ENCODE measurements at regions not wholly inside any gene's neighbourhood (a gene's known extent, or its start where the extent isn't known, plus 50 kb on each side); places are given as distances from the start of the nearest gene placed in this dataset.
"Not testable (repeated sequence)": the region's sequence is repeated elsewhere in the genome, so short reads cannot be mapped to it uniquely, and the experiment has no call there.

DNA sequence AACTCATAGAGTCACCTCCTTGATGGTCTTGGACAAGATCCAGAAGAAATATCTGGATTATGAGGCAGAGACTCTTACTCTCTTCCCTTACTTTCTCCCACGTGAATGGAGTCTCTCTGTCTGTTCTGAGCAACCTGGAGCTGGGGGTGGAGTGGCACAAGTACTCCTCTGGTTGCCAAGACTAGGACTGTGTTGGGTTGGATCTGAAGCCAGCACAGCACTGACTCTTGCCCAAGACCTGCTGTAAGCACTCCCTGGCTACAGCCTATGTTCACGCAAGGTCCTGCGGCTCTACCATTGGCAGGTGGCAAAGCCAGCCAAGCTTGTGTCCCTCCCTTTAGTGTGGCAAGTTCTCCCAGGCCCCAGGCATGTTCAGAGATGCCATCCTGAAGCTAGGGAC is 488.2 kb upstream of the NRG3 start:
- DNase-seq (ENCODE audit: low read depth in 4 of 4, low spot score in 3 of 4): no peak

DNA sequence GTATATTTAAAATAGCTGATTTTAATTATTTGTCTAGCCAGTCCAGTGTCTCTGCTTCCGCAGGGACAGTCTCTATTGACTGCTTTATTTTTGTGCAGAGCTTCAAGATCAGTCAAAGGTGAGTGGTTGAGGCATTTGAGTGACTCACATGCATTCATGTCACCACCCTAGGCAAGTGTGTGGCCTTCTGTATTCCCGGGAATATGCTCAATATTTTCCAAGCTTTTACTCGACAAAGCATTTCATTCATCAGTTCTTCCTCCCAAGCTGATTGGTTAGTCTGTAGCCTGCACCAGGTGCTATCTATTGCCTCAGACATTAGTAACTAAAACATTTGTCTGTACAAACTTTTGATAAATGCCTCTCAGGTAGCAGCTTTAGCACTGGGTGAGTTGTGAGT is 471.5 kb upstream of the NRG3 start:
- no peak for DNase-seq (ENCODE audit: low read depth in 4 of 4, low spot score in 3 of 4)

DNA sequence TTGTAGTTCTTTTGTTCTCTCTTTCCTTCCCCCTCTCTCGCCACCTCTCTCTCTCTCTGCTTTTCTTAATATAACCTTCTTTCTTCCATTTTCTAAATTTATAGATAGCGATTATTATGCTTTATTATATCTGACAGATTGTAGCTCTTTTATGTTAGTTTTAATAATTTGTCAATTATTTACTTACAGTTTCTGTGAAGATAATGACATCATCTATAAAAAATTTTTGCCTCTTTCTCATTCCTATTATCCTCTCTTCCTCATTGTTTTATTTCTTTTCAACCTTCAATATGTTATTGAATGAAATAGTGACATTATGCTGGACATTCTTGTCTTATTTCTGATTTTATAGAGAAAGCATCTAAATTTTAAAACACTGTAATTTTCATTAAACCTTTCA is 469.6 kb upstream of the NRG3 start:
- no peak for DNase-seq (ENCODE audit: low read depth in 4 of 4, low spot score in 3 of 4)

- no peak for DNase-seq (ENCODE audit: low read depth in 4 of 4, low spot score in 3 of 4)
Observed at GRCh38 chr10:81414038-81414437, 461.0 kb upstream of the NRG3 start.

DNA sequence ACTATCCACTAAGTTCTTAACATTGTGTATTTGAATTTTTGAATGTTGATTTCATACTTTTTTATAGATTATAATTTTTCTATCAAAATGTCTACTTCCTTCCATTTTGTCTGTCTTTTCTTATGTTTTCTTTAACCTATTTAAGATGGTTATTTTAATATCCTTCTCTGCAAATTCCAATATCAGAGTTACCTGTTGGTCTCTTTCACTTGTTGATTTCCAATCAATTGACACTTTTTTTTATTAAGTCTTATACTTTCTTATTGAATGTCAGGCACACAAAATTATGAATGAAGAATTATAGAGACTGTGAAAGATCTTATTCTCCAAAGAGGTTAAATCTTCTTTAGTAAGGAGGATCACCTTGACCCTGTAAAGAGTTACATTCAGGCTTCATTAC is 448.3 kb upstream of the NRG3 start:
- DNase-seq (ENCODE audit: low read depth in 4 of 4, low spot score in 3 of 4): no peak

- no peak for DNase-seq (ENCODE audit: low read depth in 4 of 4, low spot score in 3 of 4)
Observed at GRCh38 chr10:81428456-81429134, 446.4 kb upstream of the NRG3 start.

GRCh38 chr10:81439445-81439844 is 435.5 kb upstream of the NRG3 start:
- no peak for DNase-seq (ENCODE audit: low read depth in 4 of 4, low spot score in 3 of 4)

DNA sequence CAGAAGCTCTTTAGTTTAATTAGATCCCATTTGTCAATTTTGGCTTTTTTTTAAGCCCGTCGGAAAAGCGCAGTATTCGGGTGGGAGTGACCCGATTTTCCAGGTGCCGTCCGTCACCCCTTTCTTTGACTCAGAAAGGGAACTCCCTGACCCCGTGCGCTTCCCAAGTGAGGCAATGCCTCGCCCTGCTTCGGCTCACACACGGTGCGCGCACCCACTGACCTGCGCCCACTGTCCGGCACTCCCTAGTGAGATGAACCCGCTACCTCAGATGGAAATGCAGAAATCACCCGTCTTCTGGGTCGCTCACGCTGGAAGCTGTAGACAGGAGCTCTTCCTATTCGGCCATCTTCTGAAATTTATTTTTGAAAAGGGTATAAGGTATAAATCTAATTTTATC is 433.4 kb upstream of the NRG3 start:
- not testable (repeated sequence) for DNase-seq (ENCODE audit: low read depth in 4 of 4, low spot score in 3 of 4)

DNA sequence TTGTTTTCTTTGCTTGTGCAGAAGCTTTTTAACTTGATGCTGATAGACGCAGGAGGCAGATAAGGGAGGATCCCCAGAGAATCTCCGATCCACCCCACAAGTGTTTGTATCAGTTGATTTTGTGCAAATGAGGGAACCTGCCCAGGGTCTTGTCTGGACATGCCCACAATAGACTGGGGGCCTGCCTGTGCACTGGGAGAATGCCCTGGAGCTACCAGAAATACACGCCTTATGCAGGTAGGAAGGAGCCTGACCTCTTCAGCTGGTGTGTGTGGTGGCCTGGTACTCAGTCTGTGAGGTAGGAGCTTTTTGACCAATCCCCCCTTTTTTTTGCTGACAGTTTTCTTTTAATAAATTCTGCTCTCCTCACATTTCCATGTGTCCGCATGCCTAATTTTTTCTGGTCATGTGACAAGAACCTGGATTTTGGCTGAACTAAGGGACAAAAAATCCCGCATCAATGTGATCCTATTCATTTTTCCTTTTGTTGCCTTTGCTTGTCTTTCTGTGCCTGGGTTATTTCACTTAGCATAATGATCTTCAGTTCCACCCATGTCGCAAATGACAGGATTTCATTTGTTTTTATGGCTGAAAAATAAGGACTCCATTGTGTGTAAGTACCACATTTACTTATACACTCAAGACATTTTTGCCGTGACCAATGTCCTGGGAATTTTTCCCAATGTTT is 430.6 kb upstream of the NRG3 start:
- DNase-seq (ENCODE audit: low read depth in 4 of 4, low spot score in 3 of 4): no peak

- DNase-seq (ENCODE audit: low read depth in 4 of 4, low spot score in 3 of 4): no peak
Observed at GRCh38 chr10:81450651-81451050, 424.3 kb upstream of the NRG3 start.

GRCh38 chr10:81472927-81473470 is 402.0 kb upstream of the NRG3 start:
- DNase-seq (ENCODE audit: low read depth in 4 of 4, low spot score in 3 of 4): no peak

DNA sequence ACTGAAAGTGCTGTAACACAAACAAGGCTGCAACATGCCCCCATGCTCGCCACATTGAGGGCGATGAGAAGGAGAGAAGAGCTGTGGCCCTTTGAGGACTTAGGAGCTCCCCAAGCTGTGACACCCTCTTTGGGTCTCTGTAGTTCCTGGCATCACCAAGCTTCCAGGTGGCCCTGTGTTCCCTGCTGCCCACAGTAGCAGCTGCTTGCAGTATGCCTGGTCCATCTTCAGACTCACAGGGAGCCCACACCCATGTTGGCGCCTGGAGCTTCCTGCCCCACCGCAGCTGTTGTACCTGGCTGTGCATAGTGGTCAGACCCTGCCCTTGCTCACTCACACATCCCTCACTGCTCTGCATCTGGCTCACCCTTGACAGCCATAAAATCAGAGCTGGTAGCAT is 401.2 kb upstream of the NRG3 start:
- no peak for DNase-seq (ENCODE audit: low read depth in 4 of 4, low spot score in 3 of 4)

DNA sequence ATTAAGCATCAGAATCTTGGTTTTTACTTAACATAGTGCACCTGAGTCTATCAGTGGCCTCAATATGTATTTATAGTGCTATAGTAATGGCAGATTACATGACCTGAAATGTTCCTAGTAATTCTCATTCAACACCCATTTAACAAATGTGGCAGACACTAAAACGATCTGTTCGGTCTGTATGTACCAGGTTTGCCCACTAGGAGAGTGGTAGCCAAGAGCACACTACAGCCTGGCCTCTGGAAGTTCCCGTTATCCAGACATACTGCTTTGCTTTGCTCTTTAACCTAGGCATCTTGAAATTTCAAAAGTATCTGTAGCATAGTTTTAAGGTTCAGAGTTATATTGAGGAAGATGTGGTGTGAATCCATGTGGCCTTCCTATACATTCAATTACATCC is 395.7 kb upstream of the NRG3 start:
- no peak for DNase-seq (ENCODE audit: low read depth in 4 of 4, low spot score in 3 of 4)

DNA sequence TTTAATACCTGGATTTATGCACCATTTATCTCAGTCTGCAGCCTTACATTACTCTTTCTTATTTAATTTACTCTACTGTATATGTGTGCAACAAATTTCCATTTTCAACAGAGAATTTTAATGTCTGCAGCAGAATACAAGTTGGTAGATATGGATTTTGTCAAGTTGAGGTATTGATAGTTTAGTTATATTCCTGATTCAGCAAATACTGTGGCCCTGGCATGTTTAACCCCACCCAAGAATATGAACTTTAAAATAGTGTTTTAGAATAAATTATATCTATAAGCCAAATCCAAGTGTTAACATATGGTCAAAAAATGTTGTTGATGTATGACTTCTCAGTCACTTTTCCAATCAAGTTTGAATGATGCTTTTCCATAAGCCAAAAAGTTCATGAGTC is 378.4 kb upstream of the NRG3 start:
- DNase-seq (ENCODE audit: low read depth in 4 of 4, low spot score in 3 of 4): no peak

GRCh38 chr10:81498011-81498551 is 376.9 kb upstream of the NRG3 start:
- DNase-seq (ENCODE audit: low read depth in 4 of 4, low spot score in 3 of 4): no peak

DNA sequence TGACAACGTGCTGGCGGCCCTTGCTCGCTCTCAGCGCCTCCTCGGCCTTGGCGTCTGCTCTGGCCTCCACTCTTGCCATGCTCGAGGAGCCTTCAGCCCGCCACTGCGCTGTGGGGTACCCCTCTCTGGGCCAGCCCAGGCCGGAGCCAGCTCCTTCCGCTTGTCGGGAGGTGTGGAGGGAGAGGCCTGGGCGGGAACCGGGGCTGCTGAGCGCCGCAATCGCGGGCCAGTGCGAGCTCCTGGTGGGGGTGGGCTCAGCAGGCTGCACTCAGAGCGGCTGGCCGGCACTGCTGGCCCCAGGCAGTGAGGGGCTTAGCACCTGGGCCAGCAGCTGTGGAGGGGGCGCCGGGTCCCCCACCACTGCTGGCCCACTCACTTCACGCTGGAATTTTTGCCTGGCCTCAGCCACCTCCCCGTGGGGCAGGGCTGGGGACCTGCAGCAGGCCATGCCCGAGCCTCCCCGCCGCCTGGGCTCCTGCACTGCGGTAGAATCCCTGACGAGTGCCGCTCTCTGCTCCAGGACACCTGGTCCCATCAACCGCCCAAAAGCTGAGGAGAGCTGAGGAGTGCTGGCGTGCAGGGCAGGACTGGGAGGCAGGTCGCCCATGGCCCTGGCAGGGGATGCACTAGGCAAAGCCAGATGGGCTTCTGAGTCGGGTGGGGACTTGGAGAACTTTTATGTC is 372.2 kb upstream of the NRG3 start:
- no peak for DNase-seq (ENCODE audit: low read depth in 4 of 4, low spot score in 3 of 4)

GRCh38 chr10:81505777-81506176 is 369.2 kb upstream of the NRG3 start:
- DNase-seq (ENCODE audit: low read depth in 4 of 4, low spot score in 3 of 4): not testable (repeated sequence)

DNA sequence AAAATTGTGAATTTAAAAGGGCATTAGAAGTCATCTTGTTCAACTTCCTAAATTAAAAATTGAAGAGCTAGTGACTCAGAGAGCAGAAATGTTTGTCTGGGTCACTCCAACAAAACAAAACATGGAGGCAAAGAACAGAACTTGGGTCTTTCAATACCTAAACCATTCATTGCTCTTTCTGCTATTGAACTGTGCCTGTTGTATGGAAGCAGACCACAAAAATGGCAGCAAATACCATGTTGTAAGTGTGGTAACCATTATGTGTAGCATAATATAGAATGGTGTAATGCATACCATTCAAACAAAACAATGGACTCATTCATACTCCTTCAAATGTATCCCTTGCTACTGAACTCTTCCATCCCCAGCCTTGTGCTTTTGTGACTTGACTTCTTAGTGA is 360.2 kb upstream of the NRG3 start:
- no peak for DNase-seq (ENCODE audit: low read depth in 4 of 4, low spot score in 3 of 4)

DNA sequence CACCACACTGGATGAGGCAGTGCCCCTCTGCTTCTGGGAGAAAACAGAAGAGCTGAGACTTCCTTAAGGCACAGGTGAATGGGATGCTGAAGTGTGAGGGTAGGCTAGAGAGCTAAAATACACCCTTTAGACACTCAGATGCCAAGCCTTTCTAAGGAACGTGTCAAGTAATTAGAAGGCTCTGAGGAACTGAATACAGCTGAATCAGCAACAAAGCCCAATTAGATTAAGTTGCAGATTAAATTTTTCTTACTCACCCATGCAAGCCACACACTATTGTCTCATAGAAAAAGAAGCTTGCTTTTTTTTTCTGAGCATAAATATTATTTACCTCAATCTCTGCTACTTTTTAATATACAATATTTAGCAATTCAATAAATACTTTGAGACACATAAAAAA is 354.3 kb upstream of the NRG3 start:
- DNase-seq (ENCODE audit: low read depth in 4 of 4, low spot score in 3 of 4): no peak

DNA sequence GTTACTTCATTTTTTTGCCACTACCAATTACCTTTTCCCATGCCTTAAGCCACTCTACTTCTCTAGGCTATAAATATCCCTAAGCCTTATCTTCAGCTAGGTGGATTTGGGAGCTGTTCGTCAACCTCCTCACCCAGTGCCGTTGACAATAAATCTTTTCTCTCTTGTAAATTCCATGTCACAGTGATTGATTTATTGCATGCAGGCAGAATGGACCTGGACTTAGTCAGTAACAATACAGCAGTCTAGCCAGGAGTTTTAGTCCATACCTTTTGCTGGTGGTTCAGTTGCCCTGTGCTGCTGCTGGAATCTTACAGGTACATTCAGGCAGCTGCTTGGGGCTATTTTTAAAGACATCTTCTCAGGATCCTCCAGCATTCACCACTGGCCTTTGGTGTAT is 350.5 kb upstream of the NRG3 start:
- no peak for DNase-seq (ENCODE audit: low read depth in 4 of 4, low spot score in 3 of 4)

DNA sequence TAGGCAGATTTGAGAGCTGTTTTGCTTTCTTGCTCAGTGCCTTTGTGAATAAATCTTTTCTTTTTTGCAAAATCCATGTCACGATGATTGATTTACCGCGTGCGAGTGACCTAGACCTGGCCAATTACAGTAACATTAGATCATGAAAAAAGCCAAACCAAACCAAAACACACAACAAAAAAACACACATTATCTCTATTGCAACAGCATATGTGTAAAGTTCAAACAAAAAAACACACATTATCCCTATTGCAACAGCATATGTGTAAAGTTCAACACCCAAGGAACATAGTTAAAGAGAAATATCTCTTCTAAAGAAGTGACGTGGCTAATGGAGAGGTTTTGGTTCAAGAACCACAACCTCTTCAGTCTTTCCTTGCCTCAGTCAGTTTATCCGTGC is 342.6 kb upstream of the NRG3 start:
- no peak for DNase-seq (ENCODE audit: low read depth in 4 of 4, low spot score in 3 of 4)

DNA sequence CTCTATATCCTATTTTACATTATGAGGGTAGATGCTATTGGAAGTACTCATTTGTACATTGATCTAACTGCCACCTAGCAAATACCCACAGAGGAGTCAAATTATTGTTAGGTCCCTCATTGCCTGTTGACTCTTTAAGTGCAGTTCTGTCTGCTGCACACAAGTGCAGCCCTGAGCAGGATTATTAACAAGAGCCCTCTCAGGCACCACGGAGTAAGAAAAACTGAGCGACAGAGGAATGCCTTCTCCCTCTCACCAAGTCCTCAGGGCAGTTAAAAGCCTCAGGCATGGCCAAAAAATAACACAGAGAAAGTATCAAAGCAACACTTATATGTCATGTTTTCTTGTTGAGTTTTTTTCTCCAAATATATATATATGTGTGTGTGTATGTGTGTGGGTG is 340.0 kb upstream of the NRG3 start:
- DNase-seq (ENCODE audit: low read depth in 4 of 4, low spot score in 3 of 4): no peak
